ENCODE measurements at regions not wholly inside any gene's neighbourhood (a gene's known extent, or its start where the extent isn't known, plus 50 kb on each side); places are given as distances from the start of the nearest gene placed in this dataset.
"Not testable (repeated sequence)": the region's sequence is repeated elsewhere in the genome, so short reads cannot be mapped to it uniquely, and the experiment has no call there.

GRCh38 chr3:87834327-87834726 lies 224.5 kb downstream of the CGGBP1 start:
- WGBS, 2 experiments (ENCODE audit: insufficient coverage in 2 of 2) = no CpG with 5 or more reads among the region's 2 CpGs

GRCh38 chr3:87833039-87833377 lies 225.8 kb downstream of the CGGBP1 start:
- no peak overlapping the region for H3K27ac ChIP-seq (ENCODE audit: low read depth, low read length, severe bottlenecking)
- no peaks in the 10 kb centered on the region for H3K9me3 ChIP-seq (ENCODE audit: control insufficient read depth, low read length)
- no peaks in the 10 kb centered on the region for H3K36me3 ChIP-seq (ENCODE audit: control insufficient read depth, insufficient read depth, low read length)
- H3K4me1 ChIP-seq (ENCODE audit: control insufficient read depth, insufficient read depth, low read length, poor library complexity, severe bottlenecking) = no peaks in the 10 kb centered on the region
- H3K4me3 ChIP-seq (ENCODE audit: extremely low read depth, insufficient read depth, low read length, poor library complexity, severe bottlenecking) = no peak overlapping the region

More at GRCh38 chr3:87834327-87834726, 224.5 kb downstream of the CGGBP1 start:
- Histone ChIP-seq H3K4me1 (ENCODE audit: control insufficient read depth, insufficient read depth, low read length, poor library complexity, severe bottlenecking) (no peaks in the 10 kb centered on the region), H3K27ac (ENCODE audit: low read depth, low read length, severe bottlenecking) (no peak overlapping the region), H3K4me3 (ENCODE audit: extremely low read depth, insufficient read depth, low read length, poor library complexity, severe bottlenecking) (no peak overlapping the region), H3K36me3 (ENCODE audit: control insufficient read depth, insufficient read depth, low read length) (no peaks in the 10 kb centered on the region), H3K9me3 (ENCODE audit: control insufficient read depth, low read length) (no peaks in the 10 kb centered on the region)

GRCh38 chr3:87828046-87828445 lies 230.8 kb downstream of the CGGBP1 start:
- Histone ChIP-seq H3K27ac (ENCODE audit: low read depth, low read length, severe bottlenecking) (no peak overlapping the region), H3K9me3 (ENCODE audit: control insufficient read depth, low read length) (no peaks in the 10 kb centered on the region), H3K4me1 (ENCODE audit: control insufficient read depth, insufficient read depth, low read length, poor library complexity, severe bottlenecking) (no peaks in the 10 kb centered on the region), H3K36me3 (ENCODE audit: control insufficient read depth, insufficient read depth, low read length) (no peaks in the 10 kb centered on the region), H3K4me3 (ENCODE audit: extremely low read depth, insufficient read depth, low read length, poor library complexity, severe bottlenecking) (no peak overlapping the region)
- no CpG with 5 or more reads among the region's 3 CpGs for WGBS, 2 experiments (ENCODE audit: insufficient coverage in 2 of 2)

- no peak overlapping the region for H3K27ac ChIP-seq (ENCODE audit: low read depth, low read length, severe bottlenecking)
- WGBS, 2 experiments (ENCODE audit: insufficient coverage in 2 of 2) = no CpG with 5 or more reads among the region's 2 CpGs
- no peaks in the 10 kb centered on the region for H3K36me3 ChIP-seq (ENCODE audit: control insufficient read depth, insufficient read depth, low read length)
- H3K9me3 ChIP-seq (ENCODE audit: control insufficient read depth, low read length) = no peaks in the 10 kb centered on the region
- no peaks in the 10 kb centered on the region for H3K4me1 ChIP-seq (ENCODE audit: control insufficient read depth, insufficient read depth, low read length, poor library complexity, severe bottlenecking)
- H3K4me3 ChIP-seq (ENCODE audit: extremely low read depth, insufficient read depth, low read length, poor library complexity, severe bottlenecking) = no peak overlapping the region
Measured at GRCh38 chr3:87822563-87822962, 236.2 kb downstream of the CGGBP1 start.

- H3K27ac ChIP-seq (ENCODE audit: low read depth, low read length, severe bottlenecking); H3K36me3 ChIP-seq (ENCODE audit: control insufficient read depth, insufficient read depth, low read length); H3K9me3 ChIP-seq (ENCODE audit: control insufficient read depth, low read length); H3K4me1 ChIP-seq (ENCODE audit: control insufficient read depth, insufficient read depth, low read length, poor library complexity, severe bottlenecking); H3K4me3 ChIP-seq (ENCODE audit: extremely low read depth, insufficient read depth, low read length, poor library complexity, severe bottlenecking): not testable (repeated sequence)
- WGBS, 2 experiments (ENCODE audit: insufficient coverage in 2 of 2) = 80 to 93% methylated on average over 2 to 4 of the region's 6 CpGs
Measured at GRCh38 chr3:87813503-87813902, 245.3 kb downstream of the CGGBP1 start.

GRCh38 chr3:87811953-87812352 lies 246.9 kb downstream of the CGGBP1 start:
- Histone ChIP-seq H3K4me3 (ENCODE audit: extremely low read depth, insufficient read depth, low read length, poor library complexity, severe bottlenecking) (no peak overlapping the region), H3K9me3 (ENCODE audit: control insufficient read depth, low read length) (no peaks in the 10 kb centered on the region), H3K27ac (ENCODE audit: low read depth, low read length, severe bottlenecking) (no peak overlapping the region), H3K4me1 (ENCODE audit: control insufficient read depth, insufficient read depth, low read length, poor library complexity, severe bottlenecking) (no peaks in the 10 kb centered on the region), H3K36me3 (ENCODE audit: control insufficient read depth, insufficient read depth, low read length) (no peaks in the 10 kb centered on the region)
- 55 to 63% methylated on average over 1 of the region's 2 CpGs for WGBS, 2 experiments (ENCODE audit: insufficient coverage in 2 of 2)

GRCh38 chr3:87810452-87811016 lies 248.3 kb downstream of the CGGBP1 start:
- Histone ChIP-seq H3K9me3 (ENCODE audit: control insufficient read depth, low read length) (no peaks in the 10 kb centered on the region), H3K4me3 (ENCODE audit: extremely low read depth, insufficient read depth, low read length, poor library complexity, severe bottlenecking) (no peak overlapping the region), H3K27ac (ENCODE audit: low read depth, low read length, severe bottlenecking) (no peak overlapping the region), H3K4me1 (ENCODE audit: control insufficient read depth, insufficient read depth, low read length, poor library complexity, severe bottlenecking) (no peaks in the 10 kb centered on the region), H3K36me3 (ENCODE audit: control insufficient read depth, insufficient read depth, low read length) (no peaks in the 10 kb centered on the region)

GRCh38 chr3:87805670-87806069 lies 253.1 kb downstream of the CGGBP1 start:
- Histone ChIP-seq H3K27ac (ENCODE audit: low read depth, low read length, severe bottlenecking) (no peak overlapping the region), H3K9me3 (ENCODE audit: control insufficient read depth, low read length) (no peaks in the 10 kb centered on the region), H3K4me3 (ENCODE audit: extremely low read depth, insufficient read depth, low read length, poor library complexity, severe bottlenecking) (no peak overlapping the region), H3K36me3 (ENCODE audit: control insufficient read depth, insufficient read depth, low read length) (no peaks in the 10 kb centered on the region), H3K4me1 (ENCODE audit: control insufficient read depth, insufficient read depth, low read length, poor library complexity, severe bottlenecking) (no peaks in the 10 kb centered on the region)
- WGBS, 2 experiments (ENCODE audit: insufficient coverage in 2 of 2) = no CpG with 5 or more reads among the region's 5 CpGs

- Histone ChIP-seq H3K27ac (ENCODE audit: low read depth, low read length, severe bottlenecking) (no peak overlapping the region), H3K4me1 (ENCODE audit: control insufficient read depth, insufficient read depth, low read length, poor library complexity, severe bottlenecking) (no peaks in the 10 kb centered on the region), H3K36me3 (ENCODE audit: control insufficient read depth, insufficient read depth, low read length) (no peaks in the 10 kb centered on the region), H3K4me3 (ENCODE audit: extremely low read depth, insufficient read depth, low read length, poor library complexity, severe bottlenecking) (no peak overlapping the region), H3K9me3 (ENCODE audit: control insufficient read depth, low read length) (no peaks in the 10 kb centered on the region)
- WGBS, 2 experiments (ENCODE audit: insufficient coverage in 2 of 2) = 77 to 89% methylated on average over 4 of the region's 5 CpGs
Measured at GRCh38 chr3:87801409-87801808, 257.4 kb downstream of the CGGBP1 start.

GRCh38 chr3:87800516-87800915 lies 258.3 kb downstream of the CGGBP1 start:
- Histone ChIP-seq H3K9me3 (ENCODE audit: control insufficient read depth, low read length) (no peaks in the 10 kb centered on the region), H3K36me3 (ENCODE audit: control insufficient read depth, insufficient read depth, low read length) (no peaks in the 10 kb centered on the region), H3K4me3 (ENCODE audit: extremely low read depth, insufficient read depth, low read length, poor library complexity, severe bottlenecking) (no peak overlapping the region), H3K27ac (ENCODE audit: low read depth, low read length, severe bottlenecking) (no peak overlapping the region), H3K4me1 (ENCODE audit: control insufficient read depth, insufficient read depth, low read length, poor library complexity, severe bottlenecking) (no peaks in the 10 kb centered on the region)

- Histone ChIP-seq H3K4me3 (ENCODE audit: extremely low read depth, insufficient read depth, low read length, poor library complexity, severe bottlenecking) (no peak overlapping the region), H3K27ac (ENCODE audit: low read depth, low read length, severe bottlenecking) (no peak overlapping the region), H3K9me3 (ENCODE audit: control insufficient read depth, low read length) (no peaks in the 10 kb centered on the region), H3K4me1 (ENCODE audit: control insufficient read depth, insufficient read depth, low read length, poor library complexity, severe bottlenecking) (no peaks in the 10 kb centered on the region), H3K36me3 (ENCODE audit: control insufficient read depth, insufficient read depth, low read length) (no peaks in the 10 kb centered on the region)
- 90 to 100% methylated on average over 3 to 4 of the region's 4 CpGs for WGBS, 2 experiments (ENCODE audit: insufficient coverage in 2 of 2)
Measured at GRCh38 chr3:87798567-87798947, 260.2 kb downstream of the CGGBP1 start.
